OCI-LY1 (cell line): ENCODE measurements at regions not wholly inside any gene's neighbourhood (a gene's known extent, or its start where the extent isn't known, plus 50 kb on each side); places are given as distances from the start of the nearest gene placed in this dataset.

Experiments
- H2AFZ ChIP-seq: fragments of 200-600 bp; sonication (generic), shearing (Covaris generic); 2 replicates; pipeline ENCODE4 v1.6.0; 2014; ENCODE audit warnings: antibody characterized with exemption, mild to moderate bottlenecking, low read length
- H3F3A ChIP-seq: fragments of 200-600 bp; sonication (generic), shearing (Covaris generic); 2 replicates; pipeline ENCODE4 v1.6.0; 2014; ENCODE audit warnings: mild to moderate bottlenecking, antibody characterized with exemption, low read length, moderate library complexity; ENCODE audit not compliant: insufficient read depth
- H3K27ac ChIP-seq: fragments of 200-600 bp; sonication (generic); 2 replicates; pipeline ENCODE4 v1.5.1; 2014; ENCODE audit warnings: low read length, mixed run types, mild to moderate bottlenecking, low read depth; ENCODE audit not compliant: poor library complexity, severe bottlenecking
- H3K27me3 ChIP-seq: fragments of 200-600 bp; sonication (generic); 2 replicates; pipeline ENCODE4 v1.6.0; 2014; ENCODE audit warnings: antibody characterized with exemption, mild to moderate bottlenecking, low read length, moderate library complexity; ENCODE audit not compliant: insufficient read depth
- H3K36me3 ChIP-seq: fragments of 200-600 bp; sonication (generic); 2 replicates; pipeline ENCODE4 v1.6.1; 2014; ENCODE audit warnings: mild to moderate bottlenecking, antibody characterized with exemption, low read length, moderate library complexity, mixed read lengths; ENCODE audit not compliant: insufficient read depth
- H3K4me1 ChIP-seq: fragments of 200-600 bp; sonication (generic); 2 replicates; pipeline ENCODE4 v1.5.1; 2014; ENCODE audit warnings: mild to moderate bottlenecking, low read length, moderate library complexity; ENCODE audit not compliant: insufficient read depth, severe bottlenecking
- H3K4me2 ChIP-seq: fragments of 200-600 bp; sonication (generic), shearing (Covaris generic); 2 replicates; pipeline ENCODE4 v1.6.1; 2014; ENCODE audit warnings: low read length
- H3K4me3 ChIP-seq: fragments of 200-600 bp; sonication (generic); 2 replicates; pipeline ENCODE4 v1.5.1; 2014; ENCODE audit warnings: low read length, low read depth, mild to moderate bottlenecking, mixed read lengths; ENCODE audit not compliant: poor library complexity, severe bottlenecking
- H3K79me2 ChIP-seq: fragments of 200-600 bp; shearing (Covaris generic); 2 replicates; pipeline ENCODE4 v1.6.1; 2016; ENCODE audit warnings: mixed run types, low read length, mixed read lengths; ENCODE audit not compliant: insufficient read depth
- H3K9ac ChIP-seq: fragments of 200-600 bp; sonication (generic), shearing (Covaris generic); 2 replicates; pipeline ENCODE4 v1.6.1; 2014; ENCODE audit warnings: mild to moderate bottlenecking, low read length, mixed read lengths
- H3K9me2 ChIP-seq: fragments of 200-600 bp; sonication (generic), shearing (Covaris generic); 2 replicates; pipeline ENCODE4 v1.6.1; 2014; ENCODE audit warnings: low read depth, mild to moderate bottlenecking, low read length, mixed read lengths
- H3K9me3 ChIP-seq: fragments of 200-600 bp; shearing (Covaris generic); 2 replicates; pipeline ENCODE4 v1.6.1; 2014; ENCODE audit warnings: low read length, mixed read lengths
- H4K20me1 ChIP-seq: fragments of 200-600 bp; sonication (generic), shearing (Covaris generic); 2 replicates; pipeline ENCODE4 v1.6.0; 2016; ENCODE audit warnings: mild to moderate bottlenecking, low read length; ENCODE audit not compliant: insufficient read depth
- EZH2 ChIP-seq: fragments of 200-600 bp; sonication (generic), shearing (Covaris generic); IDR thresholded peaks from 2 replicates; pipeline ENCODE4 v1.8.0; 2017; ENCODE audit warnings: borderline replicate concordance, mixed run types, mild to moderate bottlenecking, antibody characterized with exemption, low read length, moderate library complexity, mixed read lengths
- TF ChIP-seq, protein P1 (sequence below): fragments of 200-600 bp; sonication (generic), shearing (Covaris generic); IDR thresholded peaks from 2 replicates; pipeline ENCODE4 v1.5.1; 2017; ENCODE audit warnings: mild to moderate bottlenecking, antibody characterized with exemption, low read length, moderate library complexity, mixed read lengths

DNA sequence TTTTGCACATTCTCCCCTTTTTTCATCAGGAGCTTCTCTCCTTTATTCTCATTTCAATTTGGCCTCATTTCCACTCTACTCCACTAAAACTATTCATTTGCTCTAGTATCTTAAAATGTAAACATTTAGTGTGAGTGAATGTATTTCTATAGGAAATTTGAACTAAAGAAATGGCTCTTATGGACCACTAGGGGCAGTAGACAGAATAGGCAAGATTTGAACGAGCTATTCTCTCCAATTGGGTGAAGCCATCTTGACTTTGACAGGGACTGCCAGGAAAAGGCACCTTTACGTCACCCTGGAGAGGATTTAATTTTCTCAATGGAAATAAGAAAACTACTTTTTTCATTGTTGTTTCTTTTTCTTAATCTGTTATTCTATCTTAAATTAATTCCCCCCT is 666.3 kb downstream of the DNAH5 start:
- Histone ChIP-seq H3K4me2 (no peak overlapping the region), H3K36me3 (no peaks in the 10 kb centered on the region), H3K27ac (no peak overlapping the region), H3K27me3 (no peaks in the 10 kb centered on the region), H2AFZ (no peak overlapping the region), H3K4me3 (no peak overlapping the region), H3K4me1 (no peaks in the 10 kb centered on the region), H3K9me2 (no peaks in the 10 kb centered on the region), H3K79me2 (no peaks in the 10 kb centered on the region), H4K20me1 (no peaks in the 10 kb centered on the region), H3K9me3 (no peaks in the 10 kb centered on the region), H3K9ac (no peak overlapping the region), H3F3A (no peaks in the 10 kb centered on the region)
- TF ChIP-seq, protein P1, sequence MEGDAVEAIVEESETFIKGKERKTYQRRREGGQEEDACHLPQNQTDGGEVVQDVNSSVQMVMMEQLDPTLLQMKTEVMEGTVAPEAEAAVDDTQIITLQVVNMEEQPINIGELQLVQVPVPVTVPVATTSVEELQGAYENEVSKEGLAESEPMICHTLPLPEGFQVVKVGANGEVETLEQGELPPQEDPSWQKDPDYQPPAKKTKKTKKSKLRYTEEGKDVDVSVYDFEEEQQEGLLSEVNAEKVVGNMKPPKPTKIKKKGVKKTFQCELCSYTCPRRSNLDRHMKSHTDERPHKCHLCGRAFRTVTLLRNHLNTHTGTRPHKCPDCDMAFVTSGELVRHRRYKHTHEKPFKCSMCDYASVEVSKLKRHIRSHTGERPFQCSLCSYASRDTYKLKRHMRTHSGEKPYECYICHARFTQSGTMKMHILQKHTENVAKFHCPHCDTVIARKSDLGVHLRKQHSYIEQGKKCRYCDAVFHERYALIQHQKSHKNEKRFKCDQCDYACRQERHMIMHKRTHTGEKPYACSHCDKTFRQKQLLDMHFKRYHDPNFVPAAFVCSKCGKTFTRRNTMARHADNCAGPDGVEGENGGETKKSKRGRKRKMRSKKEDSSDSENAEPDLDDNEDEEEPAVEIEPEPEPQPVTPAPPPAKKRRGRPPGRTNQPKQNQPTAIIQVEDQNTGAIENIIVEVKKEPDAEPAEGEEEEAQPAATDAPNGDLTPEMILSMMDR = peak; percentile 54
- TF ChIP-seq EZH2 = no peak

DNA sequence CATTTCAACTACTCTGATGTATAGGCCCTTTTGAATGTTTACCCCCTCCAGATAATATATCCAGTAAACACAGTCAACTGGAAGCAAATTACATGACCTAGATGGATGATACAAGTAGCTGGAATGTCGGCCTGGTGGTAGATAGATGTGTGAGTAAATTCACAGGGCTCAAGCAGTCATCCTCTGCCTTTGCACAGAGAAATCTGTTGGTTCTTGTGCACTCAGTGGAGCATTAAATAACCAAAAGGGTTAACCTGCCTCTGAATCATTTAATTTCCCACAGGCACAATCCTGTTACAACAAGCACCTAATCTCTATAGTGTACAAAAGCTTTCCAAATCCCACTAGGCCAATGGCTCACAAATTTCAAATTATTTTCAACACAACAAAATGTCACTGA is 668.3 kb downstream of the DNAH5 start:
- H3K4me2 ChIP-seq = no peak overlapping the region
- no peaks in the 10 kb centered on the region for H4K20me1 ChIP-seq
- no peaks in the 10 kb centered on the region for H3K27me3 ChIP-seq
- H3K9ac ChIP-seq = no peak overlapping the region
- no peak overlapping the region for H3K27ac ChIP-seq
- H3K9me3 ChIP-seq = no peaks in the 10 kb centered on the region
- H3K9me2 ChIP-seq = no peaks in the 10 kb centered on the region
- H3K79me2 ChIP-seq = no peaks in the 10 kb centered on the region
- no peak overlapping the region for H3K4me3 ChIP-seq
- no peaks in the 10 kb centered on the region for H3F3A ChIP-seq
- no peaks in the 10 kb centered on the region for H3K36me3 ChIP-seq
- TF ChIP-seq EZH2 = no peak
- TF ChIP-seq, protein P1 = no peak
- H2AFZ ChIP-seq = no peak overlapping the region
- no peaks in the 10 kb centered on the region for H3K4me1 ChIP-seq

DNA sequence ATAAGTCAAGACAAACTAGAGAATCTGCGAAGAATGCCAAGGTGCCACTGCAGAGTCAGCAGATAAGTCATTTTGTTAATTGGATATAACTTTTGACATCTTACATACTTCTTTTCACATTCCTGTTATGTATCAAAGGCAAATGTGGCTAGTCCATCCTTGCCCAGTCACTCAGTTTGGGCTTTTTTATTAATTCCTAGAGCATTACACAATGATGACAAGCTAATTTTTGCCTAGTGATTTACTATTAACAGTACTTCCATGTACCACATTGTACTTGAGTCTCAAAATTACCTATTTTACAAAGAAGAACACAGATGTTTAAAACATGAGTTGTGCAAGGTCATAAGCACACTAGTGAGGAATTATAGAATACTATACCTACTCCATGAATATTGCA is 680.8 kb downstream of the DNAH5 start:
- no peaks in the 10 kb centered on the region for H3K9me2 ChIP-seq
- TF ChIP-seq, protein P1 = no peak
- TF ChIP-seq EZH2 = no peak
- H3K36me3 ChIP-seq = no peaks in the 10 kb centered on the region
- no peaks in the 10 kb centered on the region for H3K4me1 ChIP-seq
- H3F3A ChIP-seq = no peaks in the 10 kb centered on the region
- H3K27ac ChIP-seq = no peak overlapping the region
- H3K79me2 ChIP-seq = no peaks in the 10 kb centered on the region
- H3K9me3 ChIP-seq = no peaks in the 10 kb centered on the region
- H2AFZ ChIP-seq = no peak overlapping the region
- H3K4me3 ChIP-seq = no peak overlapping the region
- no peaks in the 10 kb centered on the region for H3K27me3 ChIP-seq
- no peak overlapping the region for H3K4me2 ChIP-seq
- no peak overlapping the region for H3K9ac ChIP-seq
- H4K20me1 ChIP-seq = no peaks in the 10 kb centered on the region
